Caki2 (cell line): ENCODE measurements at regions not wholly inside any gene's neighbourhood (a gene's known extent, or its start where the extent isn't known, plus 50 kb on each side); places are given as distances from the start of the nearest gene placed in this dataset.
"Not testable (repeated sequence)": the region's sequence is repeated elsewhere in the genome, so short reads cannot be mapped to it uniquely, and the experiment has no call there.

Experiments used
- DNase-seq: peaks from one replicate; pipeline ENCODE4 v3.0.0-alpha.2; 2015; ENCODE audit warnings: low read depth
- in situ Hi-C: cut with HindIII; loops from 2 replicates; pipeline ENCODE4 v1.10.0; 2016; ENCODE audit warnings: low sequenced_read_pairs, low pct_unique_long_range_greater_than_20kb, mixed read lengths

- no peak for DNase-seq
- in situ Hi-C loops = no loop called here
These were observed 70.0 kb upstream of the NPAS2 start for GRCh38 chr2:100749771-100750542.

GRCh38 chr2:100751871-100752625 is 67.9 kb upstream of the NPAS2 start:
- in situ Hi-C loops, DNase-seq: not testable (repeated sequence)

- in situ Hi-C loops = no loop called here
These were observed 67.2 kb upstream of the NPAS2 start for GRCh38 chr2:100752628-100753333.

GRCh38 chr2:100753444-100753843 is 66.5 kb upstream of the NPAS2 start:
- DNase-seq = no peak
- in situ Hi-C loops = no loop called here

More at GRCh38 chr2:100752628-100753333, 67.2 kb upstream of the NPAS2 start:
- no peak for DNase-seq

GRCh38 chr2:100753881-100754280 is 66.1 kb upstream of the NPAS2 start:
- in situ Hi-C loops = no loop called here
- no peak for DNase-seq

GRCh38 chr2:100754951-100755350 is 65.0 kb upstream of the NPAS2 start:
- no peak for DNase-seq
- in situ Hi-C loops = no loop called here

- in situ Hi-C loops = no loop called here
These were observed 64.5 kb upstream of the NPAS2 start for GRCh38 chr2:100755441-100755840.

GRCh38 chr2:100756704-100757103 is 63.2 kb upstream of the NPAS2 start:
- in situ Hi-C loops = no loop called here
- no peak for DNase-seq

More at GRCh38 chr2:100755441-100755840, 64.5 kb upstream of the NPAS2 start:
- DNase-seq = no peak

- DNase-seq = peak; percentile 55
- in situ Hi-C loops = no loop called here
These were observed 62.1 kb upstream of the NPAS2 start for GRCh38 chr2:100757621-100758394.

GRCh38 chr2:100759901-100760300 is 60.0 kb upstream of the NPAS2 start:
- DNase-seq = no peak
- in situ Hi-C loops = no loop called here

- in situ Hi-C loops = no loop called here
- DNase-seq = peak; percentile 12
These were observed 58.6 kb upstream of the NPAS2 start for GRCh38 chr2:100761365-100761764.

- no peak for DNase-seq
- in situ Hi-C loops = no loop called here
These were observed 55.5 kb upstream of the NPAS2 start for GRCh38 chr2:100764430-100764829.

- DNase-seq = no peak
- in situ Hi-C loops = no loop called here
These were observed 54.5 kb upstream of the NPAS2 start for GRCh38 chr2:100765481-100765880.

- DNase-seq = no peak
- in situ Hi-C loops = no loop called here
These were observed 53.7 kb upstream of the NPAS2 start for GRCh38 chr2:100766256-100766655.

- DNase-seq = no peak
- in situ Hi-C loops = no loop called here
These were observed 53.1 kb upstream of the NPAS2 start for GRCh38 chr2:100766806-100767205.

GRCh38 chr2:100767224-100767653 is 52.7 kb upstream of the NPAS2 start:
- in situ Hi-C loops = no loop called here
- DNase-seq = peak; percentile 67

GRCh38 chr2:100767810-100768806 is 51.8 kb upstream of the NPAS2 start:
- in situ Hi-C loops = no loop called here
- no peak for DNase-seq
